Breast epithelium (tissue), 4 donors: ENCODE measurements at regions not wholly inside any gene's neighbourhood (a gene's known extent, or its start where the extent isn't known, plus 50 kb on each side); places are given as distances from the start of the nearest gene placed in this dataset.

Experiments used
- DNase-seq, 2 donors: peaks; one replicate each; pipeline ENCODE4 v3.0.0-alpha.2; 2019; ENCODE audit warnings: low spot score in 2 of 2
- H3K27ac ChIP-seq, 2 donors: fragments of 200-600 bp; sonication (generic) in 1 of 2; one replicate each; pipeline ENCODE4 v1.5.1; 2016 to 2019; ENCODE audit warnings: mild to moderate bottlenecking in 1 of 2
- H3K27me3 ChIP-seq, 2 donors: fragments of 200-600 bp; sonication (generic) in 1 of 2; one replicate each; pipeline versions ENCODE4 v1.5.1 to v1.6.0; 2017 to 2019; ENCODE audit warnings: control low read depth in 1 of 2, mild to moderate bottlenecking in 1 of 2
- H3K36me3 ChIP-seq: fragments of 200-600 bp; one replicate; pipeline ENCODE4 v1.5.1; 2019
- H3K4me1 ChIP-seq, 2 donors: fragments of 200-600 bp; sonication (generic); one replicate each; pipeline ENCODE4 v1.5.1; 2016 to 2019; ENCODE audit warnings: control low read depth in 1 of 2
- H3K4me3 ChIP-seq, 3 donors: fragments of 200-600 bp; sonication (generic); 1 replicate in 2 of 3; 2 replicates in 1 of 3; pipeline ENCODE4 v1.5.1; 2016 to 2019; ENCODE audit warnings: mild to moderate bottlenecking in 3 of 3, moderate library complexity in 2 of 3
- H3K9me3 ChIP-seq, 2 donors: fragments of 200-600 bp; sonication (generic) in 1 of 2; one replicate each; pipeline ENCODE4 v1.5.1; 2016 to 2019; ENCODE audit warnings: control low read depth in 1 of 2
- POLR2A ChIP-seq: fragments of 450-650 bp; IDR thresholded peaks from one replicate; pipeline ENCODE4 v1.6.1; 2016; ENCODE audit warnings: antibody characterized with exemption, mild to moderate bottlenecking, moderate library complexity
- POLR2AphosphoS5 ChIP-seq, 3 donors: sonication (generic); formaldehyde crosslinking; IDR thresholded peaks; one replicate each; pipeline ENCODE4 v1.6.1; 2017; ENCODE audit warnings: antibody characterized with exemption in 3 of 3
- intact Hi-C: fragments of 100-400 bp; cut with DNase I; formaldehyde crosslinking; loops from one replicate; pipeline ENCODE4 v1.15.1; 2023; ENCODE audit warnings: low total_unique reads
- TF ChIP-seq, protein P1 (sequence below), 3 donors: fragments of 450-650 bp; IDR thresholded peaks; one replicate each; pipeline ENCODE4 v1.5.1; 2016 to 2017; ENCODE audit warnings: antibody characterized with exemption in 3 of 3, mild to moderate bottlenecking in 3 of 3, moderate library complexity in 3 of 3

DNA sequence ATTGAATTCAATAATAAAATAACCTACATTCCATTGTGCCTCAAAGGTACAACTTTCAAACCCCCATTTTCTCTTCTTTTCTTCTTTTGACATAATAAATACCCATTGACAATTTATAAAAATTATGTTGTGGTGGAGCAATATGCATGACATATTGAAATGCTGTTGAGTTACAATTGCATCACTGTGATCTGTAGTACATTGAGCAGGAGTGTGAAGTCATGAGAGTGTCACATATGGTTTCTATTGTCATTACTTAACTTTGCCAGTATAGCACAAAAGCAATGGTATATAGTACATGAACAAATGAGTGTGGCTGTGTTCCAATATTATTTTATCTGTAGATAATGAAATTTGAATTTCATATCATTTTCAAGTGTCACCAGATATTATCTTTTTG is 441.3 kb downstream of the GJA1 start:
- Histone ChIP-seq H3K27me3 (no peaks in the 10 kb centered on the region), H3K36me3 (no peaks in the 10 kb centered on the region), H3K27ac (no peak overlapping the region), H3K9me3 (no peaks in the 10 kb centered on the region), H3K4me1 (no peaks in the 10 kb centered on the region), H3K4me3 (no peak overlapping the region)
- intact Hi-C loops = no loop called here
- TF ChIP-seq POLR2A = no peak
- TF ChIP-seq, protein P1, sequence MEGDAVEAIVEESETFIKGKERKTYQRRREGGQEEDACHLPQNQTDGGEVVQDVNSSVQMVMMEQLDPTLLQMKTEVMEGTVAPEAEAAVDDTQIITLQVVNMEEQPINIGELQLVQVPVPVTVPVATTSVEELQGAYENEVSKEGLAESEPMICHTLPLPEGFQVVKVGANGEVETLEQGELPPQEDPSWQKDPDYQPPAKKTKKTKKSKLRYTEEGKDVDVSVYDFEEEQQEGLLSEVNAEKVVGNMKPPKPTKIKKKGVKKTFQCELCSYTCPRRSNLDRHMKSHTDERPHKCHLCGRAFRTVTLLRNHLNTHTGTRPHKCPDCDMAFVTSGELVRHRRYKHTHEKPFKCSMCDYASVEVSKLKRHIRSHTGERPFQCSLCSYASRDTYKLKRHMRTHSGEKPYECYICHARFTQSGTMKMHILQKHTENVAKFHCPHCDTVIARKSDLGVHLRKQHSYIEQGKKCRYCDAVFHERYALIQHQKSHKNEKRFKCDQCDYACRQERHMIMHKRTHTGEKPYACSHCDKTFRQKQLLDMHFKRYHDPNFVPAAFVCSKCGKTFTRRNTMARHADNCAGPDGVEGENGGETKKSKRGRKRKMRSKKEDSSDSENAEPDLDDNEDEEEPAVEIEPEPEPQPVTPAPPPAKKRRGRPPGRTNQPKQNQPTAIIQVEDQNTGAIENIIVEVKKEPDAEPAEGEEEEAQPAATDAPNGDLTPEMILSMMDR (IDR thresholded peaks at IDR 0.05) = no peak
- TF ChIP-seq POLR2AphosphoS5 (IDR thresholded peaks at IDR 0.05) = no peak
- DNase-seq = no peak

DNA sequence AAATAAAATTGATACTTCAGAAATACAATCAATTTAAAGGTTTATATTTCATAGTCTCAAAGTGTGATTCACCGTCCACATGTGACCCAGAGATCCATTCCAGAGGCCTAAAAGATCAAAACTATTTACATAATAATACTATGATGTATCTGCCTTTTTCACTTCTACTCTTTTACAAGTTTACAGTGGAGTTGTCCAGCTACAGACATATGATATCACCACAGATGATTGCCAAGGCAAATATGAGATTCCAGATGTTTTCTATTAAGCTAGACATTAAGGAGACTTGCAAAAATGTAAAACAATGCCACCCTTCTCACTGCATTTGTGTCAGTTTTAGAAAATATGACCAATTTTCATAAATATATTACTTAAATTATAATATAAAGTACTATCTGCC is 443.7 kb downstream of the GJA1 start:
- no peak for DNase-seq
- Histone ChIP-seq H3K36me3 (no peaks in the 10 kb centered on the region), H3K4me3 (no peak overlapping the region)

DNA sequence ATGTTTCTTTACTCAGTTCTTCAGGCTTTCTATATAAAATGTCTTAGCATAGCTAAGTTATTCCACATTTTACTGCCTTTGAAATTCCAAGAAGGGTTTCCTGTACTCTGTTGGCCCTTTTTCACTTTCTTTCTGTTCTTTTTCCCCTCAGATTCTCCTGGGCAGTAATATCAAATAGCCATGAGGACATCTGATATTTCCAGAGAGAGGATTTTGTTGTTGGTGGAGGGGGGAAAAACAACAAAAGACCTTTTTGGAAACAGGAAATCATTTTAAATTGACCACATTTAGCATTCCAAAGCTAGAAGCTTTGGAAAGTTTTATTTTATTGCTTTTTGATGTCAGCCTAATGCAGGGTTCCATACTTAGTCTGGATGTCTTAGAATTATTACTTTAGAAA is 445.4 kb downstream of the GJA1 start:
- H3K4me3 ChIP-seq = no peak overlapping the region
- no peak for TF ChIP-seq POLR2A
- TF ChIP-seq, protein P1 (IDR thresholded peaks at IDR 0.05) = no peak
- H3K27me3 ChIP-seq = no peaks in the 10 kb centered on the region
- no peak for DNase-seq
- no peaks in the 10 kb centered on the region for H3K4me1 ChIP-seq
- intact Hi-C loops = no loop called here
- H3K36me3 ChIP-seq = no peaks in the 10 kb centered on the region
- H3K9me3 ChIP-seq = no peaks in the 10 kb centered on the region
- no peak overlapping the region for H3K27ac ChIP-seq

More for the DNA sequence above, 443.7 kb downstream of the GJA1 start:
- TF ChIP-seq POLR2A (no peak), POLR2AphosphoS5 (IDR thresholded peaks at IDR 0.05) (no peak)
- TF ChIP-seq, protein P1 (IDR thresholded peaks at IDR 0.05) = no peak
- Histone ChIP-seq H3K27ac (no peak overlapping the region), H3K4me1 (no peaks in the 10 kb centered on the region), H3K9me3 (no peaks in the 10 kb centered on the region), H3K27me3 (no peaks in the 10 kb centered on the region)
- intact Hi-C loops = no loop called here

DNA sequence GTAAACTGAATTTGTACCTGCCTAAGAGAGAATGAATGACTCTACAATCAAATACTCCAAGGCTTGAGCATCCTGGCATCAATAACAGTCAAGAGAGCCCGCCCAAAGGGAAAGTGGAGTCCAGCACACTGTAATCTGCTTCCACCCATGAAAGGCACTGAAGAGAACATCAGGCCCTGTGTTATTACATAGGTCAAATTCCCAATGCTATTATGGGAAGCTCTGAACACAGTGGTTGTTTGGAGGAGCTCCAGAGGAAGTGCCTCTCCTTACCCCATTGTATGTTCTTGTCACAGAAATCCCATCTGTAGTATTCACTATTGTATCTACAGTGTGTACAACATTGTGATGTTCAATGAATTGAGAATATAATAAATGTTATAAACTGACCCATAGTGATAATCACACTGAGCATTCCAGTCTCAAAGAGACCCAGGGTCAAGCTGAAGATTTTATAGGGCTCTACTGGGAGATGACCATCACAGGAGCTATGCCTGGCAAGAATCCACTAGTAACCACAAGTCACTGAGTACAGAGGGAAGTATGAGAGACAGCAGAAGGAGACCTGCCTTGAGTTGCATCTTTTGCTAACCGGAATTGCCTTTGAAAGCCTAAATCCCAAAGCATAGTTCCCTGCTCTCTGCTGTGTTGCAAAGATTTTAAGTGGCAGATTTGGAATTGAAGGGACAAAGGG is 446.7 kb downstream of the GJA1 start:
- intact Hi-C loops = no loop called here
- H3K4me3 ChIP-seq = no peak overlapping the region
- TF ChIP-seq POLR2AphosphoS5 (IDR thresholded peaks at IDR 0.05) = no peak
- no peak for TF ChIP-seq POLR2A
- TF ChIP-seq, protein P1 (IDR thresholded peaks at IDR 0.05) = no peak

DNA sequence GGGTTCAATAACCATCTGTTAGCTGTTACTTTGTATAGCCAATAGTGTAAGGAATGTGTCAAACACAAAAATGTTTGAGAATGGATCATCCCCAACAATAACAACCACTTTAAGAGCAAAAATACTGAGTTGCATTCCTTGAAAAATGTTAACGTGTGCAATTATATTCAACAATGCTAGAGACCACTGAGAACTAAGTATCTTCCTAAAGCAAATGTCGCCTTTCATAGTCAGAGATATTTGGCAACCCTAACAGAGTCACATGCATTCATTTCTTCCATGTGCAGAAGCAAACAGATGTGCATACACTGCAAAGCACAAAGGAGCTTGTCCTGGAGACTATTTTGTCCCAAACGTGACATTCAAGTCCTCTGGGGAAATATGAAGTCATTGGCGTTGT is 448.6 kb downstream of the GJA1 start:
- intact Hi-C loops = no loop called here
- Histone ChIP-seq H3K27me3 (no peaks in the 10 kb centered on the region), H3K27ac (no peak overlapping the region), H3K4me1 (no peaks in the 10 kb centered on the region), H3K4me3 (no peak overlapping the region), H3K36me3 (no peaks in the 10 kb centered on the region), H3K9me3 (no peaks in the 10 kb centered on the region)
- TF ChIP-seq, protein P1 (IDR thresholded peaks at IDR 0.05) = no peak
- TF ChIP-seq POLR2A (no peak), POLR2AphosphoS5 (IDR thresholded peaks at IDR 0.05) (no peak)
- no peak for DNase-seq

More for the DNA sequence above, 446.7 kb downstream of the GJA1 start:
- H3K4me1 ChIP-seq = no peaks in the 10 kb centered on the region
- H3K27ac ChIP-seq = no peak overlapping the region
- no peak for DNase-seq
- no peaks in the 10 kb centered on the region for H3K36me3 ChIP-seq
- H3K27me3 ChIP-seq = no peaks in the 10 kb centered on the region
- no peaks in the 10 kb centered on the region for H3K9me3 ChIP-seq
